ENCODE measurements at regions not wholly inside any gene's neighbourhood (a gene's known extent, or its start where the extent isn't known, plus 50 kb on each side); places are given as distances from the start of the nearest gene placed in this dataset.

- DNase-seq (ENCODE audit: low read depth), result peak; percentile 14
- Histone ChIP-seq H3K4me3 (ENCODE audit: low read depth, low read length) (no peak overlapping the region), H3K36me3 (ENCODE audit: control insufficient read depth, insufficient read depth, low read length) (no peaks in the 10 kb centered on the region), H3K27me3 (ENCODE audit: control insufficient read depth, insufficient read depth, low read length) (no peaks in the 10 kb centered on the region)
- ChIA-PET CTCF (interaction anchor here (1.2 kb wide), 1 partner anchor 85 kb away, joined by 3 read pairs; no protein-coding TSS in a partner anchor), POLR2A (interaction anchor here (0.5 kb wide), 1 partner anchor 945 kb away, joined by 3 read pairs; no protein-coding TSS in a partner anchor)
- no peak for TF ChIP-seq CTCF (IDR thresholded peaks at IDR 0.05; ENCODE audit: insufficient read depth, low read depth, low read length)
Measured at GRCh38 chr2:67526283-67526682, 129.2 kb downstream of the ETAA1 start.

- CTCF ChIA-PET, result no interaction called here
- POLR2A ChIA-PET, result no interaction called here
- TF ChIP-seq CTCF (IDR thresholded peaks at IDR 0.05; ENCODE audit: insufficient read depth, low read depth, low read length), result no peak
- DNase-seq (ENCODE audit: low read depth), result no peak
- Histone ChIP-seq H3K4me3 (ENCODE audit: low read depth, low read length) (no peak overlapping the region), H3K27me3 (ENCODE audit: control insufficient read depth, insufficient read depth, low read length) (no peaks in the 10 kb centered on the region), H3K36me3 (ENCODE audit: control insufficient read depth, insufficient read depth, low read length) (no peaks in the 10 kb centered on the region)
Measured at GRCh38 chr2:67528320-67528719, 131.2 kb downstream of the ETAA1 start.

- TF ChIP-seq CTCF (IDR thresholded peaks at IDR 0.05; ENCODE audit: insufficient read depth, low read depth, low read length), result no peak
- no peak for DNase-seq (ENCODE audit: low read depth)
- ChIA-PET CTCF (interaction anchor here (1.9 kb wide), 1 partner anchor 9 kb away, joined by 4 read pairs; no protein-coding TSS in a partner anchor), POLR2A (no interaction called here)
- no peak overlapping the region for H3K4me3 ChIP-seq (ENCODE audit: low read depth, low read length)
- no peaks in the 10 kb centered on the region for H3K27me3 ChIP-seq (ENCODE audit: control insufficient read depth, insufficient read depth, low read length)
- no peaks in the 10 kb centered on the region for H3K36me3 ChIP-seq (ENCODE audit: control insufficient read depth, insufficient read depth, low read length)
Measured at GRCh38 chr2:67532387-67532786, 135.3 kb downstream of the ETAA1 start.

- CTCF ChIA-PET, result no interaction called here
- TF ChIP-seq CTCF (IDR thresholded peaks at IDR 0.05; ENCODE audit: insufficient read depth, low read depth, low read length), result no peak
- Histone ChIP-seq H3K4me3 (ENCODE audit: low read depth, low read length) (no peak overlapping the region), H3K27me3 (ENCODE audit: control insufficient read depth, insufficient read depth, low read length) (no peaks in the 10 kb centered on the region), H3K36me3 (ENCODE audit: control insufficient read depth, insufficient read depth, low read length) (no peaks in the 10 kb centered on the region)
- no peak for DNase-seq (ENCODE audit: low read depth)
- POLR2A ChIA-PET, result no interaction called here
Measured at GRCh38 chr2:67534745-67535144, 137.6 kb downstream of the ETAA1 start.

GRCh38 chr2:67540962-67541361 is 143.8 kb downstream of the ETAA1 start:
- POLR2A ChIA-PET, result no interaction called here
- Histone ChIP-seq H3K36me3 (ENCODE audit: control insufficient read depth, insufficient read depth, low read length) (no peaks in the 10 kb centered on the region), H3K27me3 (ENCODE audit: control insufficient read depth, insufficient read depth, low read length) (no peaks in the 10 kb centered on the region), H3K4me3 (ENCODE audit: low read depth, low read length) (no peak overlapping the region)
- DNase-seq (ENCODE audit: low read depth), result no peak
- TF ChIP-seq CTCF (IDR thresholded peaks at IDR 0.05; ENCODE audit: insufficient read depth, low read depth, low read length), result no peak
- CTCF ChIA-PET, result no interaction called here
